Bronchial epithelial cell (primary cell): ENCODE measurements at regions not wholly inside any gene's neighbourhood (a gene's known extent, or its start where the extent isn't known, plus 50 kb on each side); places are given as distances from the start of the nearest gene placed in this dataset.

ENCODE experiments used
- DNase-seq: peaks from one replicate; pipeline ENCODE4 v3.0.0-alpha.2; 2010; ENCODE audit warnings: low read depth
- FAIRE-seq: peaks from 2 replicates; lab custom pipeline; 2011; peaks lifted over from hg19 to GRCh38; lab: Jason Lieb, UNC
- H3K27me3 ChIP-seq: 2 replicates; pipeline ENCODE4 v1.5.1; 2011; ENCODE audit warnings: low read length; ENCODE audit not compliant: control insufficient read depth, insufficient read depth
- H3K36me3 ChIP-seq: 2 replicates; pipeline ENCODE4 v1.5.1; 2011; ENCODE audit warnings: low read length; ENCODE audit not compliant: control insufficient read depth, insufficient read depth
- H3K4me3 ChIP-seq: 2 replicates; pipeline ENCODE4 v1.5.1; 2011; ENCODE audit warnings: mild to moderate bottlenecking, low read depth, low read length, control low read depth
- TF ChIP-seq, protein P1 (sequence below): IDR thresholded peaks from 2 replicates; pipeline ENCODE4 v1.5.1; 2011; ENCODE audit warnings: mild to moderate bottlenecking, moderate library complexity, low read length, control low read depth, inconsistent platforms; ENCODE audit not compliant: insufficient read depth, severe bottlenecking

DNA sequence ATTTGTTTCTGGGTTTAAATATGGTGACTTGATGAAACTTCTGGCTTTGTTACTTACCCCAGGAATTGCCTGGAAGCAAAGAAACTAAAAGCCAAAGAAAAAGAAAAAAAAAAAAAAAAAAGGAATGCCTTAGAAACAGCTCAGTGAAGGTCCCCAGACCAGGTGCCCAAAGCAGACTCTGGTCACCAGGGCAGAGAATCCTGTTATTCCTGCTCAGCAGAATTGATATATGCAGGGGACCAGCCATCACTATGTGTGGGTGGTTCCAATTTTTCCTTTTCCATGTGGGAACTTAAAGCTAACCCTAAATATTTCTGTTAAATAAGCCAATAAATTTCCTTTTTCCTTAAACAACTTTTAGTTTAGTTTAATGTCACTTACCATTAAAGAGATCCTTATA lies 100.8 kb upstream of the TPRG1 start:
- no peaks in the 10 kb centered on the region for H3K36me3 ChIP-seq
- peaks cover 3% of the 10 kb centered on the region for H3K27me3 ChIP-seq
- TF ChIP-seq, protein P1, sequence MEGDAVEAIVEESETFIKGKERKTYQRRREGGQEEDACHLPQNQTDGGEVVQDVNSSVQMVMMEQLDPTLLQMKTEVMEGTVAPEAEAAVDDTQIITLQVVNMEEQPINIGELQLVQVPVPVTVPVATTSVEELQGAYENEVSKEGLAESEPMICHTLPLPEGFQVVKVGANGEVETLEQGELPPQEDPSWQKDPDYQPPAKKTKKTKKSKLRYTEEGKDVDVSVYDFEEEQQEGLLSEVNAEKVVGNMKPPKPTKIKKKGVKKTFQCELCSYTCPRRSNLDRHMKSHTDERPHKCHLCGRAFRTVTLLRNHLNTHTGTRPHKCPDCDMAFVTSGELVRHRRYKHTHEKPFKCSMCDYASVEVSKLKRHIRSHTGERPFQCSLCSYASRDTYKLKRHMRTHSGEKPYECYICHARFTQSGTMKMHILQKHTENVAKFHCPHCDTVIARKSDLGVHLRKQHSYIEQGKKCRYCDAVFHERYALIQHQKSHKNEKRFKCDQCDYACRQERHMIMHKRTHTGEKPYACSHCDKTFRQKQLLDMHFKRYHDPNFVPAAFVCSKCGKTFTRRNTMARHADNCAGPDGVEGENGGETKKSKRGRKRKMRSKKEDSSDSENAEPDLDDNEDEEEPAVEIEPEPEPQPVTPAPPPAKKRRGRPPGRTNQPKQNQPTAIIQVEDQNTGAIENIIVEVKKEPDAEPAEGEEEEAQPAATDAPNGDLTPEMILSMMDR, result no peak
- DNase-seq, result no peak
- H3K4me3 ChIP-seq, result no peak overlapping the region
- no peak for FAIRE-seq

DNA sequence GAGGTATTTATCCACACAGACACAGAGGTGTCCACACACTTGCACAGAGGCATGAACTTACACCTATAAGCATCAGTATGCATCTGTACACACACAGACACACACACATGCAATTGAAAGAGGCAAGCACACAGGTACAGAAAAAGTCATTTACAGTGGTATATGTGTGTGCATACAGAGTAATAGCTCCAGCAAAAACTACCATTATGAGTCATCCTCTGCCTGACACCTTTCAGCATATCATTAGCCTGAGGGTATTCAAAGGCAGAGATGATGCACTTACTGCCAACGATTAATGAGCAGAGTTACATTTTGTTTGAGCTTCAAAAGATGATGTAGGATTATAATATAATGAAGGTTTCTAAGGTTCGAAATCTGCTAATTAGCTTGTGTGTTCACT lies 100.3 kb upstream of the TPRG1 start:
- Histone ChIP-seq H3K4me3 (no peak overlapping the region), H3K36me3 (no peaks in the 10 kb centered on the region), H3K27me3 (peaks cover 3% of the 10 kb centered on the region)
- TF ChIP-seq, protein P1, result no peak
- DNase-seq (peak; percentile 86), FAIRE-seq (no peak)

DNA sequence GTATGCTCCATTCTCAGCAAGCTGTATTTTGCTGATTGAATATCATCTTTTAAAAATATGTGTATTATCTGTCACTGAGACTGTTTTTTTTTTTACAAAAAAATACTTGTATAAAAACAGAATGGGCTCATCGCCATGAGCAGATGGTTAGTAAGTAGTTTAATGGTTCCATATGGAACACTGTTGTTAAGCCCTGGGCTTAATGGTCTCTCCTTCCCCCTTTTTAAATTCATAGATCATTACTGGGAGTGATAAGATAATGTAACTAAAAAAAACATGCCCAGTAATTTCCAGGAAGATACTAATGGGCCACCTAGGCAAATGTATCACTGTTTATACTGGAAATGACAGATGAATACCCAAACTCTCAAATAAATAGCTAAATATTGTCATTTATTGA lies 95.3 kb upstream of the TPRG1 start:
- Histone ChIP-seq H3K27me3 (peaks cover 5% of the 10 kb centered on the region), H3K36me3 (no peaks in the 10 kb centered on the region), H3K4me3 (no peak overlapping the region)
- TF ChIP-seq, protein P1, result no peak
- DNase-seq (no peak), FAIRE-seq (no peak)

DNA sequence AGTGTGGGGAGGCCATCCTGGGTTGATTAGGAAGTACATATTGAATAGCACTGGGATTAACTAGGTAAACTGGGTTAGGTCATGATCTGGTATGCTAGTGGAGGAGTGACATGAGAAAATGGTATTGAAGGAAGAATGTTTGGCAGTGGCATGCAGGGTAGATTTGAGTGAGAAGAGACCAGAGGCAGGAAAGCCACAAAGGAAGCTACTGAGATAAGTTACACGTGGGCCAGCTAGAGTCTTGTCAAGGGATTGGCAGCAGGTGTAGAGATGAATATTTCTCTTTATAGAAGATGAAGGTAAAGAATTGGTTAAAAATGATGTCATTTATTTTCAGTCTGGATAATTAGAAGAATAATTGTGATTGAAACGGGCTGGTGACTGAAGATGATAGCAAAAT lies 91.0 kb upstream of the TPRG1 start:
- Histone ChIP-seq H3K4me3 (no peak overlapping the region), H3K27me3 (peaks cover 6% of the 10 kb centered on the region), H3K36me3 (no peaks in the 10 kb centered on the region)
- FAIRE-seq, result no peak
- DNase-seq, result no peak
- TF ChIP-seq, protein P1, result no peak

DNA sequence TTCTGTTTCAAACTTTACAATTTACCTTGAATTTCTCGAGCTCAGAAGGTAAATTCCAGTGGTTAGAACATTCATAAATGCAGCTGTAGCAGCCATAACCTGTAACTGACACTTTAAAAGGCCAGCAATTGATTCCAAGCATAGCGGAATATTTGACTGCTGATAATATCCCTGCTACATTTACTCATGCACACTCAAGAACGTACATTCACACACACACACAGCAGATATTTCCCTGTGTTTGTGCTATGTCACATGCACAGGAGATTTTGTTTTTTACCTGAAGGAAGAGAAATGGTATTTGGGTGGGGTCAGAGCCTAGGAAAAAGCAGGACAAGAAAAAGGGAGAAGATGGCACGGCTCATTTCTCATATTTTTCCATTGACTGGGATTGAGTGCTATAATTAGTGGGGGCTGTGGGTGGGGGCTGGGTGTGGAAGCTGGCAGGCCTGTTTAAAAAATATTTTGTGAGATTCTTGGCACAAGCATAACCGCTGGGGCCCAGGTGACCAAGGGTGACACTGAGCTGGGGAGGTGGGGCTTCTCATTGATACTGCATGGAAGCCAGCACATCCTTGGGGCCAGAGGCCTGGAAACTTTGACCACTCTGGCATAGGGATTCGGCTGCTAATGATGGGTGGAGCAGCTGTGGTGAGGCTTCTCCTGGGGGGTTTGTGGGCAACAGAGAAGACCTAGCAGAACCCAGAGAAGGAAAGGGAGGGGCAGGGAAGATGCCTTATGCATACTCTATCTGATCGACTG lies 88.9 kb upstream of the TPRG1 start:
- Histone ChIP-seq H3K36me3 (no peaks in the 10 kb centered on the region), H3K4me3 (no peak overlapping the region), H3K27me3 (peaks cover 6% of the 10 kb centered on the region)
- DNase-seq, result no peak
- TF ChIP-seq, protein P1, result no peak
- no peak for FAIRE-seq

DNA sequence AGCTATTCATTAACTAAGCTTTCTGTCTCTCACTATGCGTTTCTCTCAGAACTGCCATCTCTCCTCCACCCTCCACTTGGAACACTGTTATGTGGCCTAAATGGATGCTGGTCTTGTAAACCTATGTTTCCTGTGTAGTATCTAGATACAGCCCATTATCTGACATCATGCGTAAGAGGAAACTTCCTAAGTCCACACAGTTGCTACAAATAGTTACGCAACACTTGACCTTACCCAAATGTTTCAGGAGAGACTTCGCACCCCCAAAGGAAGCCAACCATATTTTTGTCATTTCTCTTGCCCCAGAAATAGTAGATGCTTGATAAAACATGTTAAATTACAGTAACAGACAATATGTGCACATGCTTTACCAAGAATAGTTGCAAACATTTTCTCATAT lies 87.2 kb upstream of the TPRG1 start:
- TF ChIP-seq, protein P1, result no peak
- Histone ChIP-seq H3K27me3 (peaks cover 6% of the 10 kb centered on the region), H3K36me3 (no peaks in the 10 kb centered on the region), H3K4me3 (no peak overlapping the region)
- no peak for FAIRE-seq
- DNase-seq, result no peak
